ENCODE measurements at regions not wholly inside any gene's neighbourhood (a gene's known extent, or its start where the extent isn't known, plus 50 kb on each side); places are given as distances from the start of the nearest gene placed in this dataset.

DNA sequence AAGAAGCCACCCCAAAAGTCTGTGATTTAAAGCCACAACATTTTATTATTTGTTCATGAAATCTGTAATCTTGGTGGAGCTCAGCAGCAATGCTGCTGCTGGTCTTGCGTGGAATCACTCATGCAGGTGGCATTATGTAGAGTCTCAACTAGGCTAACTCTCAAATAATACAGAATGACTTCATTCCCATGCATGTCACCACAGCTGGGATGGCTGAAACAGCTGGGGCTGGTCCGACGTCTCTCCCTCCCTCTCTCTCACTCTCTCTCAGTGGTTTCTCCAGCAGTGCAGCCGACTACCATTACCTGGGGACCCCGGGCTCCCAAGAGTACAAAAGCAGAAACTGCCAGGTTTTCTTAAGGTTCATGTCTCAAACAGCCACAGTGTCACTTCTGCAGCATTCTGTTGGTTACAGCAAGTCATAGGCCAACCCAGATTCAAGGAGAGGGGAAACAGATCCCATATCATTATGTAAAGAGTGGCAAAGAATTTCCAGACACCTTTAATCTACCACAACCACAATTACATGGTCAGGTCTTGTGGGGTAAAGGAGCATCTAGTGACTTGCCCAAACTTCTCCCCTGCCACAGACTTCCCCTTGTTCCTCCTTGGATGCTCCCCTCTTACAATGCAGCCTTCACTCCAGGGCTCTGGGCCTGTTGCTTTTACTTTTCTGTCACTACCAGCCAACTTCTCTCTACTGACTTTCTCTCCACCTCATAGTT lies 192.0 kb upstream of the HMGA2 start:
- DNase-seq: no peak

DNA sequence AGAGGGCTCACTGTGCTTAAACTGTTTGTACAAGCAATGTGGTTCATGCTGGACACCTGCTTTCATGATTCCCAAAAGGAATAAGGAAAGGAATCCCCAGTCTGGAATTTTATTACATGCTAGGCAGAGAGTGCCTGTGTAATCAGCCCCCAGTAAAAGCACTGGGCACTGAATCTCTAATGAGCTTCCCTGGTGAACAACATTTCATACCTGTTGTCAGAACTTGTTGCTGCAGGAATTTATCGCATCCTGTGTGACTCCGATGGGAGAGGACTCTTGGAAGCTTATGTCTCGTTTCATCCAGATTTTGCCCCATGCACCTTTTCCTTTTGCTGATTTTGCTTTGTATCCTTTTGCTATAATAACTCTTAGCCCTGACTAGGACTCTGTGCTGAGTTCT lies 190.2 kb upstream of the HMGA2 start:
- no peak for DNase-seq

GRCh38 chr12:65634626-65635331 lies 189.5 kb upstream of the HMGA2 start:
- no peak for DNase-seq

DNA sequence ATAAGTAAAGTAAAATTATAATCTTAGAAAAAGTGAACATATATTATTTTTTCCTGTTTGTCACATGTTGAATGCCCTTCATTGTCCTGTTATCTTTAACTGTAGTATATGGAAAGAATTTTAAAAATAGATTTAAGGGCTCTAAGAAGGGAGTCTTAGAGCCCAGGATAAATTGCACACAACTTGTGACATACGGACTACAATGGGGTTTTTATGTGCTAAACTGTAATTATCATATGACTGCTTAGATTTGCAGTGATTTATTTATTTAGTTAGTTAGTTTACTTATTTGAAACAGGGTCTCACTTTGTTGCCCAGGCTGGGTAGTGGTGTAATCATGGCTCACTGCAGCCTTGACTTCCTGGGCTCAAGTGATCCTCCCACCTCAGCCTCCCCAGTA lies 187.8 kb upstream of the HMGA2 start:
- DNase-seq: no peak

- DNase-seq: no peak
Measured at GRCh38 chr12:65637150-65637549, 187.1 kb upstream of the HMGA2 start.

DNA sequence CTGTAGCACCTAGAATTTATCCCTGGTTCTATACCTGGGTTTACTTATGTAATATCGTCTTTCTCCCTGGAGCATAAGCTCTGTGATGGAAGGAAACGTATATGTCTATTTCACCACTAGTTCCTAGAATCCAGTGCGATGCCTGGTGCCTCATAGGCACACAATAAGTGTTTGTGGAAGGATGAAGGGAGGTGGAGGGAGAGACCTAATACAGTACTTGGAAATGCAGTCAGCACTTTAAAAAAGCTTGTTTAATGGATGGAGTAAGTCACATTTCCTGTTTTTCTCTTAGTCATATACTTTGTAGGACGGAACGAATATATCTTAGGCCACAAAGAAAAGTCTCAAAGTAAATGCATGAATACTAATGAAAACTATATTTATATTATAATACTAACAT lies 186.5 kb upstream of the HMGA2 start:
- no peak for DNase-seq

- DNase-seq: no peak
Measured at GRCh38 chr12:65638324-65638723, 186.0 kb upstream of the HMGA2 start.

- DNase-seq: no peak
Measured at GRCh38 chr12:65640489-65640901, 183.8 kb upstream of the HMGA2 start.

GRCh38 chr12:65642061-65642661 lies 182.1 kb upstream of the HMGA2 start:
- no peak for DNase-seq

- no peak for DNase-seq
Measured at GRCh38 chr12:65643171-65643570, 181.1 kb upstream of the HMGA2 start.

DNA sequence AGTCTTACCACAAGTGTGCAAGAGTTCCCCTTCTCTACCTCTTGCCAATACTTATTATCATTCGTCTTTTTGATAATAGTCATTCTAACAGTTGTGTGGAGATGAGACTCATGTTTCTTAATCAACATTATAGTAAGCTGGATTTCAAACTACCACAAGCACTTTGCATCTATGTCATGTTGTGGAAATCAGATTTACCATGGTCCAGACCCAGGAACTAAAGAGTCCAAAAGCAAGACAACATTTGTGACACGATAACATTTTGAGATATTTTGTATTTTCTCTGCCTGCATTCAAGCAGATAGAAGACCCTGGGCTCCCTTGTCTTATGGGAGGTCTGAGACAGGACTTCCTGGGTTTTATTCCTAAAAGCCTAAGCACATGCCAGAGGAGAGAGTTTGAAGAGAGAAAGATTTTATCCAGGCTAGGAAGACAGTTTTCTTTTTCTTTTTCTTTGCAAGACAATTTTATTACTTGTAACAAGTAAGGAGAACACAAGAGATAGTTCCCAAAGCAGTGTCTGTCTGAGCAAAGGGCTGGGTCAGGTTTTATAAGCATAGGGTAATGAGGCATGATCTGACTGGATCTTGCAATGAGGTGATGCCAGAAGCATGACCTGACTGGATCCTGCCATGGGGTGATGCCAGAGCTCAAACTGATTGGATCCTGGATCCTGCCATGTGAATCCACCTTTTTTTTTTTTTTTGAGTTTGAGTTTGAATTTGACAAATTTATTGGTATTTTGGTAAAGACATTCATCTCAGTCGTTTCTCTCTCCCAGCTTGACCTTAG lies 180.5 kb upstream of the HMGA2 start:
- DNase-seq: no peak

- DNase-seq: no peak
Measured at GRCh38 chr12:65646127-65646643, 178.1 kb upstream of the HMGA2 start.

GRCh38 chr12:65647074-65647473 lies 177.2 kb upstream of the HMGA2 start:
- no peak for DNase-seq

DNA sequence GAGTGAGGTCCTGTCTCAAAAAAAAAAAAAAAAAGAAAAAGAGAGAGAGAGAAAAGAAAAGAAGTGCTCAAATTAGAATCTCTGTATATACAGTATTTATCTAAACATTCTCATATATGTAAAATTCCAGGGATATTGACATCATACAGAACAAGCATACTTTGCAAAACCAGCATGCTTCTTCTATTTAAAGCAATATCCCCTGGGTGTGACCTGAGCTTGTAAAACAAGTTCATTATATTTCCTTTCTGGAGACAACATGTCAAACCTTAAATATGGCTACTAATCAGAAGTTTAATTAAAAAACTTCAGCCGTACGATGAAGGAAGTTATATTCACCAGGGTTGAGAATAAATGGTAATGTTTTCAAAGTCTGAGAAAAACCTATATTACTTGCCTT lies 175.8 kb upstream of the HMGA2 start:
- DNase-seq: no peak

DNA sequence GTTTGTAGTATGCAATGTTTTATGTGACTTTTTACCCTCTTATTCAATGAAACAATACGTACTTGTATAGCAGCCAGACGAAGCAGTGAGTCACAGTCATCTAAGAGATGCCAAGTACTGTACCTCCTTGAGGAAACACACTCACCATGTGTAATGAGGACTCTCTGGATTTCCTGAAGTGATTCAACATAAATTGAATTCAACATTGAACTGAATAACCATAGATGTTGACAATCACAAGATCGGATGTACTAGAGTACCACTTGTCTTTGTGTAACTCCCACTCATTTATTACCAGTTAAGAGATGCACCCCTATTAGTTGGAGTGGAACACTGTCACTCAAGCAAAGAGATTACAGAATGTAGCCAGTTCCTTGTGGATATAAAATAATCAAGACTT lies 175.2 kb upstream of the HMGA2 start:
- DNase-seq: no peak

DNA sequence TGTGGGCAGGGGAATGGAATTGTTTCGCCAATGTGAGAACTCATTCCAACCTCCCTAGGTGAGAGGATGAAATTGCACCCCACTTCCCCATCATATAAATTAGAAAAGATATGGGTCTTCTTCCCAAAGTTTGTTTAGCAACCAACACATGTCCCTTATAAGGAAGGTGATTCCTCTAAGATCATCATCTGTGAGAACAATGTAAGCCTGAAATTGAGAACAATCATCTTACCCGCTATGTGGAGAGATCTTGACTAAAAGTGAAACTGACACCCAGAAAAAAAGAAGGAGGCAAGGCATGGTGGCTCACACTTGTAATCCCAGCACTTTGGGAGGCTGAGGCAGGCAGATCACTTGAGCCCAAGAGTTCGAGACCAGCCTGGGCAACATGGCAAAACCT lies 173.2 kb upstream of the HMGA2 start:
- no peak for DNase-seq

DNA sequence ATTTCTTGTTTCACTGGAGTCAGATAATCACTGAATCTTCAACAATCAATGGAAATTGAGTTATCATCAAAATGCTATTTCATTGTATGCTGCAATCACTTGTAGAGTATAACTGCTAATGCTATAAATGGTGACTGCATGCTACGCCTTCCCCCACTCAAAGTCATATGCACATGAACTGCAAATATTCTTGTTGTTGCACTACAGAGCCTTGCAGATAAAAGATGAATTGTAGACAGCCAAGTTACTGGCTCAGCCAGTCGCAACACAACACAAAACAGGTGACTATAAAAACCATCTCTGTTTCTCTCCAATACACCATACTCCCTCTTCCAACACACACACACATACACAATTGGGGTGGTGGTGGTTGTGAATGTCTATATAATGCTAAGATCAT lies 171.0 kb upstream of the HMGA2 start:
- DNase-seq: no peak

DNA sequence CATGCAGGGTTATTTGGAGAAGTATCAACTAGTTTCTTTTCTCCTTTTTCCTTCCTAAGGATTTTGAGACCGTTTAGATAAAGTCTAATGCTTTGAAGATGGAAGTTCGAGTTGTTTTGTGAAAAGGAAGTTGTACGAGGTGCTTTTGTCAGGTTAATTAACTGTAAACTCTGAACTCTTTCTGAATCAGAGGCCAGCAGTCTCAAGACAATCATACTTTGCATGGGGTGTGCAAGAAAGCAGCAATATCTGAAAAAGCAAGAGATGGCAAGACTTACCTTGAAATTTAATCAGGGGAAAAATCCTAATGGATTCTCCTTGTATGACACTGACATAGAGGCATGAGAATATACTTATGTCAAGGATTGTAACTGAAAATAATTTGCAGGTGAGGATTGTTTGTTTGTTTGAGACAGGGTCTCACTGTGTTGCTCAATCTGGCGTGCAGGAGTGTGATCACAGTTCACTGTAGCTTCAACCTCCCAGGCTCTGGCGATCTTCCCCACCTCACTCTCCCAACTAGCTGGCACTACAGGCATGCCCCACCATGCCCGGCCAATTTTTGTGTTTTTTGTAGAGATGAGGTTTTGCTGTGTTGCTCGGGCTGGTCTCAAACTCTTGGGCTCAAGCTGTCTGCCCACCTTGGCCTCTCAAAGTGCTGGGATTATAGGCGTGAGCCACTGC lies 170.2 kb upstream of the HMGA2 start:
- DNase-seq: no peak

DNA sequence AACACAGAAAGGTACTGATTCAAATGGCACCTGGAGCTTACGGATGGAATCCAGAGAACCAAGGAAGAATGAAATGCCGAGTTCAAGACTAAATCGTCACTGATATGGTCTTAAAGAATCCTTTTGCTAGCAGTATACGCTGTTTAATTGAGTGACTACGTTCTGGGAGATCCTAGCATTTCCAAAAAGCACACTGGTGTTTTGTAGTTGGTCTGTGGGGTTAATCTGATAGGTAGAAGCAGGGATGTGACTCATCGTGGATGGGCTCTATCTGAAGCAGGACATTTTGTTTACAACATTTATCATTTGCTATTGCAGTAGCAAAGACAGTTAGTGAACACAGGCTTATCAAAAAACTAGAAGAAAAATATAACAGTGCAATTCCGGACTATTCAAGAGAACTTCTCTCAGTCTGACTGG lies 169.2 kb upstream of the HMGA2 start:
- DNase-seq: no peak

DNA sequence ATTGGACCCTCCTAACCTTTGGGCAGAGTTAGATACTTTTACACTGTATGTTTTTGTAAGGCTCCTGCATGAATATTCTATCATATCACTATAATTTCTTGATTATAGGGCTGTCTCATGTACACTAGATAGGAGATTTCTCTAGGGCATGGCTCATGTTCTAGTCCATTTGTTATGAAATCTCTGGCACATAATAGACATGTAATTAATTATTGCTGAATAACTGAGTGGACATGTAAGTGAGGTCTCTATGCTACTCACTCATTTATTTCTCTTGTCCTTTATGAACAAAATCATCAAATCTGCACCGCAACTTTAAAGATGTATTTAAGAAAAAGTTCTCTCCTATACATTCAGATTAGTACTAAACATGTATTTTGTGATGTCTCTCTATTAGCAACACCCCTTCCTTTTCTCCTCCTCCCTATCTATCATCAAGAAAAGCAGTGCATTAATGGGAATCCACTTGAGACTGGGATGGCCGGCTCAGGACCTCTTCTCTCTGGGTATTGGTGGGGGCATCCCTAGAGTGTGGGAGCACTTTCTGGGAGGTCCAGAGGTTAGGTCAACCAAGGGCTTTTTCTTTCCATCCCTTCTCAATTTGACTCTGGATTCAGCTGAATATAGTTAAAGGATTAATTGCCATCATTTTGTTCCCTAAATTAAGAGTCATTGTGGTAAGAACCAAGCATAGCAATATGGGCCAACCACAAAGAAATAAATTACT lies 168.0 kb upstream of the HMGA2 start:
- no peak for DNase-seq

DNA sequence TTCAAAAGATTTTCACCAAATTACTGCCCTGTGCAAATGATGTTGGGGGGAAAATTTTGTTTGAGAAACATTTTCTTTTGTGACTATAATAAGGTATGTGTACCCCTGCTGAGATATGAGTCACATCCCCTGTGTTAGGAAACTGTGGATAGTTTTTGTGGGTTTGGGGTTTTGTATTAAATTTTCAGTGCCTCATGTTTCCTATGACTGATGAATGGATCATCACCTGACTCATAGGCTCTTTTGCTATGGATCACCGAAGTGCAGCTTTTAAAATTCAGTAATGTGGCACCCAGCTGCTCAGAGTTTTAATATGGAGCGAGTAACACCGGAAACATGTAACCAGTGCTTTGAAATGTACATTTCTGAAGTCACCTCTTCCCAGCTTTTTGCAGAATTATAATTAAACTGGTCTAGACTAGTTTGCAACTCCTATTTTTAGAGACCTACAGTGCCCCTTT lies 167.4 kb upstream of the HMGA2 start:
- DNase-seq: no peak

GRCh38 chr12:65657635-65658034 lies 166.6 kb upstream of the HMGA2 start:
- no peak for DNase-seq

Measured in activated gamma-delta T cell treated with Interleukin-2 at 50 U/mL for 16 hours (primary cell).